Endothelial cell of umbilical vein (primary cell): ENCODE measurements at regions not wholly inside any gene's neighbourhood (a gene's known extent, or its start where the extent isn't known, plus 50 kb on each side); places are given as distances from the start of the nearest gene placed in this dataset.
"Not testable (repeated sequence)": the region's sequence is repeated elsewhere in the genome, so short reads cannot be mapped to it uniquely, and the experiment has no call there.

Experiments
- BruUV-seq: library from RNA; stranded (reverse); fragments of 400-500 nt; replicated peaks from 2 replicates; lab custom pipeline; 2021; lab: Mats Ljungman, UMichigan
- CTCF ChIA-PET: fragments of 300-600, 350-600 bp; sonication (Branson Sonifier 250); formaldehyde crosslinking; loops from one replicate; lab custom pipeline; 2021; ENCODE audit warnings: antibody characterized with exemption, inconsistent platforms; lab: Charles Lee
- POLR2A ChIA-PET: fragments of 300-600, 350-600 bp; sonication (Branson Sonifier 250); formaldehyde crosslinking; loops from one replicate; lab custom pipeline; 2021; ENCODE audit warnings: antibody characterized with exemption, inconsistent platforms; lab: Charles Lee
- DNase-seq: peaks from one replicate; pipeline ENCODE4 v3.0.0-alpha.2; 2011; ENCODE audit warnings: low read depth, low spot score
- FAIRE-seq: peaks from 2 replicates; lab custom pipeline; 2011; peaks lifted over from hg19 to GRCh38; lab: Jason Lieb, UNC
- H2AFZ ChIP-seq: 2 replicates; pipeline ENCODE4 v1.6.0; 2012; ENCODE audit warnings: low read depth, low read length, control low read depth, inconsistent platforms
- H3K27ac ChIP-seq: 2 replicates; pipeline ENCODE4 v1.5.1; 2011; ENCODE audit warnings: low read depth, mild to moderate bottlenecking, control low read depth, low read length, moderate library complexity; ENCODE audit not compliant: insufficient read depth
- H3K27me3 ChIP-seq, 2 experiments: 2 replicates each; pipeline versions ENCODE4 v1.6.0 to v1.6.1; 2011; ENCODE audit warnings: low read length in 2 of 2, mixed read lengths in 1 of 2; ENCODE audit not compliant: control insufficient read depth in 2 of 2, insufficient read depth in 2 of 2
- H3K36me3 ChIP-seq, 2 experiments: 2 replicates in 1 of 2; 3 replicates in 1 of 2; pipeline ENCODE4 v1.5.1; 2011; ENCODE audit warnings: low read length in 2 of 2, mild to moderate bottlenecking in 1 of 2, moderate library complexity in 1 of 2; ENCODE audit not compliant: control insufficient read depth in 2 of 2, insufficient read depth in 2 of 2; ENCODE audit errors: extremely low read depth in 1 of 2
- H3K4me1 ChIP-seq: 3 replicates; pipeline ENCODE4 v1.5.1; 2011; ENCODE audit warnings: mild to moderate bottlenecking, low read length; ENCODE audit not compliant: control insufficient read depth, insufficient read depth; ENCODE audit errors: extremely low read depth
- H3K4me2 ChIP-seq: 2 replicates; pipeline ENCODE4 v1.6.1; 2011; ENCODE audit warnings: low read length, control low read depth, mixed read lengths; ENCODE audit not compliant: insufficient read depth
- H3K4me3 ChIP-seq, 3 experiments: fragments of 200-600 bp in 1 of 3; sonication (generic), shearing (Covaris generic) in 1 of 3; replicated peaks in 1 of 3; 2 replicates each; pipeline ENCODE4 v1.5.1; 2011 to 2016; ENCODE audit warnings: control low read depth in 3 of 3, low read length in 3 of 3, mild to moderate bottlenecking in 2 of 3, inconsistent platforms in 1 of 3, low read depth in 1 of 3, moderate library complexity in 1 of 3; ENCODE audit not compliant: insufficient read depth in 1 of 3
- H3K79me2 ChIP-seq: 2 replicates; pipeline ENCODE4 v1.6.0; 2012; ENCODE audit warnings: low read length, inconsistent platforms; ENCODE audit not compliant: control insufficient read depth, insufficient read depth
- H3K9ac ChIP-seq: replicated peaks from 2 replicates; pipeline ENCODE3; 2011; ENCODE audit warnings: low read length, control low read depth; ENCODE audit not compliant: insufficient read depth; ENCODE audit errors: extremely low read depth
- H3K9me1 ChIP-seq: replicated peaks from 3 replicates; pipeline ENCODE4 v1.6.0; 2011; ENCODE audit warnings: mild to moderate bottlenecking, low read length; ENCODE audit not compliant: control insufficient read depth, insufficient read depth; ENCODE audit errors: extremely low read depth
- H3K9me3 ChIP-seq: replicated peaks from 2 replicates; pipeline ENCODE4 v1.5.1; 2012; ENCODE audit warnings: low read length, inconsistent platforms; ENCODE audit not compliant: control insufficient read depth, insufficient read depth
- H4K20me1 ChIP-seq: replicated peaks from 2 replicates; pipeline ENCODE3; 2011; ENCODE audit warnings: mild to moderate bottlenecking, low read length; ENCODE audit not compliant: control insufficient read depth, insufficient read depth; ENCODE audit errors: extremely low read depth
- CTCF ChIP-seq, 2 donors: IDR thresholded peaks; 1 replicate in 1 of 2; 2 replicates in 1 of 2; pipeline ENCODE4 v1.5.1; 2011; ENCODE audit warnings: low read length in 2 of 2, mild to moderate bottlenecking in 2 of 2, moderate library complexity in 2 of 2, control low read depth in 1 of 2, inconsistent platforms in 1 of 2, low read depth in 1 of 2; ENCODE audit not compliant: insufficient read depth in 1 of 2; ENCODE audit errors: extremely low read depth in 1 of 2
- EZH2 ChIP-seq: IDR thresholded peaks from 2 replicates; pipeline ENCODE4 v1.6.1; 2012; ENCODE audit warnings: borderline replicate concordance, low read depth, mild to moderate bottlenecking, moderate library complexity, low read length, inconsistent platforms; ENCODE audit not compliant: severe bottlenecking
- FOS ChIP-seq: IDR thresholded peaks from 2 replicates; pipeline ENCODE4 v1.6.1; 2011; ENCODE audit warnings: mild to moderate bottlenecking, low read length, moderate library complexity, borderline replicate concordance; ENCODE audit not compliant: insufficient read depth
- GATA2 ChIP-seq: IDR thresholded peaks from 2 replicates; pipeline ENCODE4 v1.7.0; 2011; ENCODE audit warnings: low read depth, mild to moderate bottlenecking, moderate library complexity, mixed read lengths, low read length; ENCODE audit not compliant: insufficient read length, insufficient read depth
- JUN ChIP-seq: IDR thresholded peaks from 2 replicates; pipeline ENCODE4 v1.6.1; 2011; ENCODE audit warnings: borderline replicate concordance, low read depth; ENCODE audit not compliant: insufficient read length, insufficient read depth
- MAX ChIP-seq: IDR thresholded peaks from 2 replicates; pipeline ENCODE4 v1.6.1; 2011; ENCODE audit not compliant: insufficient read depth, insufficient read length
- MYC ChIP-seq: IDR thresholded peaks from one replicate; pipeline ENCODE4 v1.6.1; 2011; ENCODE audit warnings: mild to moderate bottlenecking, low read depth, low read length
- POLR2A ChIP-seq: IDR thresholded peaks from 2 replicates; pipeline ENCODE4 v1.6.1; 2012; ENCODE audit warnings: low read depth, mild to moderate bottlenecking, control low read depth, low read length
- POLR2AphosphoS5 ChIP-seq: IDR thresholded peaks from 2 replicates; pipeline ENCODE4 v1.6.1; 2012; ENCODE audit warnings: low read depth, mild to moderate bottlenecking, control low read depth, low read length, moderate library complexity; ENCODE audit not compliant: insufficient read depth
- dilution Hi-C: fragments of 300-500 bp; cut with MboI; formaldehyde crosslinking; loops from one replicate; pipeline ENCODE4 v1.15.0; 2019; ENCODE audit warnings: low sequenced_read_pairs; ENCODE audit not compliant: extremely low pct_ligation_motif_present
- intact Hi-C: fragments of 100-400 bp; cut with micrococcal nuclease; formaldehyde crosslinking; loops from one replicate; pipeline ENCODE4 v1.10.0; 2022

DNA sequence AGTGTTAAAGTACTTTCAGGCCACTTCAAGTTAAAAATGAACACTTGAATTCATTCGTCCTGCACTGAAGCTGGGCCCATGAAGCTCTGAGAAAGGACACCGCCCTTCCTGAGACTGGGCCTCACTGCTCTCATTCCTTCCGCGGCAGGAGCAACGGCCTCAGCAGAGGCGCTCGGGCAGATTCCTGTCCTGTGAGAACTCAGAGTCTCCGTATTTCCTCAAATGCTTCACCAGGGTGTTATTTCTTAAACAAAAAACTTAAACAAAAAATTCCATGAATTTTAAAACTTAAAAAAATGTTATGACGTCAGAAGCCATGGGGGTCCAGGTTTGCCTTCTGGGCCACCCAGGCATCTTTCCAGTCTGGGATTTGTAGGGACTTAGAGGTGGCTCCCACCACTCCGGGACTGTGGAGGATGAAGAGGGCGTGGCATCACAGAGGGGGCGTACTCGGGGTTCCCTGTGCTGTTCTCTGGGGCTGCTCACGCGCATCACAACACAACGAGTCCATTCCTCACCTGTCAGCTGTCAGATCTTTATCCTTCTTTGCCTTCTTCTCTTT lies 115.9 kb upstream of the ASB18 start:
- BruUV-seq, result no TSS peak
- FAIRE-seq (no peak), DNase-seq (no peak)
- Histone ChIP-seq H3K9me3 (no peaks in the 10 kb centered on the region), H3K4me3 (no peak overlapping the region), H2AFZ (no peak overlapping the region), H3K4me1 (no peaks in the 10 kb centered on the region), H3K4me2 (no peak overlapping the region), H3K79me2 (no peaks in the 10 kb centered on the region), H3K9ac (no peak overlapping the region), H3K36me3 (no peaks in the 10 kb centered on the region), H3K27me3 (no peaks in the 10 kb centered on the region), H3K9me1 (no peaks in the 10 kb centered on the region), H4K20me1 (no peaks in the 10 kb centered on the region), H3K27ac (no peak overlapping the region)
- ChIA-PET CTCF (interaction anchor here (1.1 kb wide), 1 partner anchor 177 kb away, joined by 3 read pairs; no protein-coding TSS in a partner anchor), POLR2A (no interaction called here)
- TF ChIP-seq EZH2 (no peak), FOS (no peak), MAX (no peak), JUN (no peak), CTCF (IDR thresholded peaks at IDR 0.05; ENCODE audit: extremely low read depth in 1 of 2, insufficient read depth in 1 of 2, low read depth in 1 of 2, low read length in 2 of 2) (no peak), POLR2A (no peak), POLR2AphosphoS5 (no peak), GATA2 (no peak), MYC (no peak)
- intact Hi-C loops (no loop called here), dilution Hi-C loops (no loop called here)

DNA sequence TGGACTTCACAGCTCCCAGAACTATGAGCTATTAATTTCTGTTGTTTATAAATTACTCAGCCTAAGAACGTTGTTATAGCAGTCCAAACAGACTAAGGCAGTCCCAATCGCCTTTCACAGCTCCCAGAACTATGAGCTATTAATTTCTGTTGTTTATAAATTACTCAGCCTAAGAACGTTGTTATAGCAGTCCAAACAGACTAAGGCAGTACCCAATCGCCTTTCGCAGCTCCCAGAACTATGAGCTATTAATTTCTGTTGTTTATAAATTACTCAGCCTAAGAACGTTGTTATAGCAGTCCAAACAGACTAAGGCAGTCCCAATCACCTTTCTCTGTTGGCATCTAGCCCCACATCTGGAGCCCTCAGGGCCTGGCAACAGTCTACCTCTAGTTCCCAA lies 117.0 kb upstream of the ASB18 start:
- H3K9ac ChIP-seq, H3K4me1 ChIP-seq, H3K27ac ChIP-seq, H2AFZ ChIP-seq, DNase-seq, H4K20me1 ChIP-seq, H3K4me3 ChIP-seq, intact Hi-C loops, BruUV-seq, H3K36me3 ChIP-seq, H3K4me2 ChIP-seq, H3K9me3 ChIP-seq, H3K27me3 ChIP-seq, H3K79me2 ChIP-seq, H3K9me1 ChIP-seq, FAIRE-seq, dilution Hi-C loops: not testable (repeated sequence)
- ChIA-PET CTCF (interaction anchor here (1.1 kb wide), 1 partner anchor 176 kb away, joined by 3 read pairs; no protein-coding TSS in a partner anchor), POLR2A (interaction anchor here (0.6 kb wide), 1 partner anchor 1045 kb away, joined by 10 read pairs; no protein-coding TSS in a partner anchor)
